H9 (cell line): ENCODE measurements at regions not wholly inside any gene's neighbourhood (a gene's known extent, or its start where the extent isn't known, plus 50 kb on each side); places are given as distances from the start of the nearest gene placed in this dataset.

Experiments
- DNase-seq: peaks from one replicate; pipeline ENCODE4 v3.0.0-alpha.2; 2017
- H2AFZ ChIP-seq: one replicate; pipeline ENCODE4 v1.6.1; 2013; ENCODE audit warnings: mild to moderate bottlenecking, low read length, control low read depth, moderate library complexity
- H2AK5ac ChIP-seq: 2 replicates; pipeline ENCODE4 v1.6.1; 2013; ENCODE audit warnings: low read length, control low read depth, mixed read lengths; ENCODE audit not compliant: insufficient read length
- H2BK120ac ChIP-seq: one replicate; pipeline ENCODE4 v1.6.1; 2013; ENCODE audit warnings: low read depth, mild to moderate bottlenecking, low read length, control low read depth, inconsistent platforms; ENCODE audit not compliant: poor library complexity, severe bottlenecking
- H2BK12ac ChIP-seq: 2 replicates; pipeline ENCODE4 v1.6.1; 2013; ENCODE audit warnings: low read length, control low read depth, mixed read lengths, low read depth; ENCODE audit not compliant: insufficient read length
- H2BK15ac ChIP-seq: 2 replicates; pipeline ENCODE4 v1.6.1; 2013; ENCODE audit warnings: low read depth, low read length, control low read depth
- H2BK20ac ChIP-seq: one replicate; pipeline ENCODE4 v1.6.1; 2013; ENCODE audit warnings: low read depth, mild to moderate bottlenecking, low read length, control low read depth, inconsistent platforms; ENCODE audit not compliant: poor library complexity, severe bottlenecking
- H2BK5ac ChIP-seq: 2 replicates; pipeline ENCODE4 v1.6.1; 2013; ENCODE audit warnings: low read length, control low read depth, mixed read lengths; ENCODE audit not compliant: insufficient read length
- H3K14ac ChIP-seq: 2 replicates; pipeline ENCODE4 v1.6.1; 2013; ENCODE audit warnings: low read length, control low read depth; ENCODE audit not compliant: insufficient read depth
- H3K18ac ChIP-seq: 2 replicates; pipeline ENCODE4 v1.6.1; 2013; ENCODE audit warnings: low read depth, mild to moderate bottlenecking, mixed read lengths, low read length, control low read depth; ENCODE audit not compliant: insufficient read length
- H3K23ac ChIP-seq: 2 replicates; pipeline ENCODE4 v1.6.1; 2013; ENCODE audit warnings: low read length, control low read depth, mixed read lengths, low read depth; ENCODE audit not compliant: insufficient read length
- H3K23me2 ChIP-seq: 2 replicates; pipeline ENCODE4 v1.6.1; 2013; ENCODE audit warnings: low read depth, mild to moderate bottlenecking, mixed read lengths, low read length, control low read depth; ENCODE audit not compliant: insufficient read length, poor library complexity, severe bottlenecking
- H3K27ac ChIP-seq: 2 replicates; pipeline ENCODE4 v1.5.1; 2013; ENCODE audit warnings: low read length, control low read depth, mixed read lengths, low read depth; ENCODE audit not compliant: insufficient read length
- H3K27me3 ChIP-seq: 2 replicates; pipeline ENCODE4 v1.6.1; 2013; ENCODE audit warnings: low read length, control low read depth, inconsistent platforms; ENCODE audit not compliant: insufficient read depth
- H3K4ac ChIP-seq: 2 replicates; pipeline ENCODE4 v1.6.1; 2013; ENCODE audit warnings: low read depth, mild to moderate bottlenecking, control low read depth, inconsistent platforms, low read length, moderate library complexity
- H3K4me1 ChIP-seq: 2 replicates; pipeline ENCODE4 v1.6.1; 2013; ENCODE audit warnings: low read length, control low read depth, inconsistent platforms; ENCODE audit not compliant: insufficient read depth
- H3K4me2 ChIP-seq: 2 replicates; pipeline ENCODE4 v1.6.1; 2013; ENCODE audit warnings: low read length, control low read depth, mixed read lengths; ENCODE audit not compliant: insufficient read length, insufficient read depth
- H3K56ac ChIP-seq: 2 replicates; pipeline ENCODE4 v1.6.1; 2013; ENCODE audit warnings: low read depth, mild to moderate bottlenecking, mixed read lengths, low read length, control low read depth; ENCODE audit not compliant: insufficient read length
- H3K79me1 ChIP-seq: 2 replicates; pipeline ENCODE4 v1.6.1; 2013; ENCODE audit warnings: low read depth, mild to moderate bottlenecking, moderate library complexity, low read length, control low read depth, inconsistent platforms; ENCODE audit not compliant: insufficient read depth, poor library complexity, severe bottlenecking
- H3K79me2 ChIP-seq: 2 replicates; pipeline ENCODE4 v1.6.1; 2013; ENCODE audit warnings: low read length, control low read depth, inconsistent platforms; ENCODE audit not compliant: insufficient read depth
- H3K9ac ChIP-seq: 2 replicates; pipeline ENCODE4 v1.6.1; 2013; ENCODE audit warnings: low read length, control low read depth, mixed read lengths; ENCODE audit not compliant: insufficient read length; ENCODE audit errors: extremely low read depth
- H3K9me3 ChIP-seq: one replicate; pipeline ENCODE4 v1.6.1; 2013; ENCODE audit warnings: low read depth, low read length, inconsistent platforms; ENCODE audit not compliant: control insufficient read depth
- H3T11ph ChIP-seq: one replicate; pipeline ENCODE4 v1.6.1; 2013; ENCODE audit warnings: mild to moderate bottlenecking, low read length, control low read depth, inconsistent platforms
- H4K20me1 ChIP-seq: one replicate; pipeline ENCODE4 v1.6.1; 2013; ENCODE audit not compliant: control insufficient read depth, insufficient read length, insufficient read depth
- H4K5ac ChIP-seq: 2 replicates; pipeline ENCODE4 v1.6.1; 2013; ENCODE audit warnings: low read depth, mild to moderate bottlenecking, mixed read lengths, low read length, control low read depth; ENCODE audit not compliant: insufficient read length
- H4K8ac ChIP-seq: replicated peaks from 2 replicates; pipeline ENCODE4 v1.6.1; 2013; ENCODE audit warnings: low read length, control low read depth, mixed read lengths, low read depth; ENCODE audit not compliant: insufficient read length
- H4K91ac ChIP-seq: 2 replicates; pipeline ENCODE4 v1.6.1; 2013; ENCODE audit warnings: low read depth, mild to moderate bottlenecking, moderate library complexity, mixed read lengths, low read length, control low read depth; ENCODE audit not compliant: insufficient read length
- H3K27ac Mint-ChIP-seq, 3 experiments: 2 replicates in 2 of 3; 3 replicates in 1 of 3; pipeline ENCODE4 v1.8.0; 2020 to 2021; ENCODE audit warnings: mixed read lengths in 3 of 3, mild to moderate bottlenecking in 1 of 3, moderate library complexity in 1 of 3
- H3K27me3 Mint-ChIP-seq: 2 replicates; pipeline ENCODE4 v1.8.0; 2021; ENCODE audit warnings: low read depth, mild to moderate bottlenecking, moderate library complexity, mixed read lengths
- H3K36me3 Mint-ChIP-seq, 3 experiments: 2 replicates in 2 of 3; 3 replicates in 1 of 3; pipeline ENCODE4 v1.8.0; 2020 to 2021; ENCODE audit warnings: low read depth in 3 of 3, mixed read lengths in 3 of 3; ENCODE audit not compliant: insufficient read depth in 1 of 3
- H3K4me1 Mint-ChIP-seq, 2 experiments: 2 replicates each; pipeline ENCODE4 v1.8.0; 2020; ENCODE audit warnings: mixed read lengths in 2 of 2
- H3K4me3 Mint-ChIP-seq, 2 experiments: 2 replicates in 1 of 2; 3 replicates in 1 of 2; pipeline ENCODE4 v1.8.0; 2020 to 2021; ENCODE audit warnings: mild to moderate bottlenecking in 2 of 2, mixed read lengths in 2 of 2, moderate library complexity in 1 of 2
- H3K9me3 Mint-ChIP-seq, 2 experiments: 2 replicates in 1 of 2; 3 replicates in 1 of 2; pipeline ENCODE4 v1.8.0; 2020; ENCODE audit warnings: mild to moderate bottlenecking in 2 of 2, mixed read lengths in 2 of 2, moderate library complexity in 1 of 2
- WGBS: extraction: QIAGEN DNeasy Blood & Tissue Kit; methylation state at CpG from one replicate; pipeline ENCODE4 v1.1.7; 2013; ENCODE audit warnings: missing lambda C conversion rate, low lambda C conversion rate, mixed read lengths; ENCODE audit not compliant: insufficient read length; ENCODE audit errors: extremely low coverage; 5-methylcytosine and 5-hydroxymethylcytosine counted together
- TF ChIP-seq, protein P1 (sequence below): fragments of 200-600 bp; sonication (generic); conservative IDR thresholded peaks from 3 replicates; pipeline ENCODE4 v1.8.0; 2021; ENCODE audit warnings: antibody characterized with exemption, mild to moderate bottlenecking

DNA sequence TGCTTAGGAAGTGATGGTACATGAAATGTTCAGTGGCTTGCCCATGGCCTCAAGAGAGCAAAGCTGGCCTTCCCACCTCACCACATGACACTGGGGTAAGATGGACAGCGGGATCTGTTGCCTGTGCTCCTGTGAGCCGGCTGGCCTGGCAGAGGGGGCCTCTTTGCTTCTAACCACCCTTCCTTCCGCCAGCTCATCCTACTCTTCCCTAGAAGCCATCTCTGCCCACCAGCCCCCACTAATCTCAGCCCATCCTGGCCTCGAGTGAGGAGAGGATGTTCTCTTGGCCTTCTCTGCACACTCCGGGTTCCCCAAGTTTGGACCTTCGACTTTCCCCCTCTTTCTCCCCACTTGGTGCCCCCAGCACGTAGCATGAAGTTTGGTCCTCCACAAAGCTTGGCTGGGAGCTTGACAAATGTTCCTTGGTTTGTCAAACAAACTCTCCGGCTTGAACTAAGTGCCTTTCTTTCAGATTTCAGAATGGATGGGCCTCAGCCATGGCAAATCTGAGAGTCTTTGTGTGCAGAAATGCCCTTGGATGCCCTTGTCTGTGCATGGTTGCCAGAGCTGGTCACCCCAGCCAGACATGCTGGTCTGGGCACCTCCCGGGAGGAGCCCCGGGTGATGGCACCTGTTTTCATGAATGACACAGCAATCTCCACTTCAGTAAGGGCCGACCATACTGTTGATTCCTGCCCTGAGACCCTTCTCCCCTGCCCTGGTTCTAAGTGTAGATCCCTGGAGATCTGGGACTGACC, 145.5 kb downstream of the URI1 start:
- peaks cover 0 to 3% of the 10 kb centered on the region in 2 experiments; a peak in 1 of 4 replicates for H3K4me1 Mint-ChIP-seq
- no peaks in the 10 kb centered on the region for H3K36me3 Mint-ChIP-seq
- Histone ChIP-seq H4K5ac (no peak overlapping the region), H2BK5ac (no peak overlapping the region), H3K4me1 (no peaks in the 10 kb centered on the region), H3K18ac (no peak overlapping the region), H2BK120ac (no peak overlapping the region), H3K4me2 (no peak overlapping the region), H3K27me3 (no peaks in the 10 kb centered on the region), H3T11ph (no peak overlapping the region), H2BK15ac (no peak overlapping the region), H3K79me2 (no peaks in the 10 kb centered on the region), H3K9me3 (no peaks in the 10 kb centered on the region), H3K23ac (no peak overlapping the region), H2AK5ac (no peak overlapping the region), H3K56ac (no peak overlapping the region), H3K27ac (no peak overlapping the region), H2BK20ac (no peak overlapping the region), H3K23me2 (no peaks in the 10 kb centered on the region), H3K14ac (no peak overlapping the region), H4K20me1 (no peaks in the 10 kb centered on the region), H3K4ac (no peak overlapping the region), H4K8ac (no peak overlapping the region), H2BK12ac (no peak overlapping the region), H3K79me1 (no peaks in the 10 kb centered on the region), H2AFZ (no peak overlapping the region), H4K91ac (no peak overlapping the region), H3K9ac (no peak overlapping the region)
- no peaks in the 10 kb centered on the region for H3K9me3 Mint-ChIP-seq
- no CpG with 5 or more reads among the region's 11 CpGs for WGBS
- TF ChIP-seq, protein P1, sequence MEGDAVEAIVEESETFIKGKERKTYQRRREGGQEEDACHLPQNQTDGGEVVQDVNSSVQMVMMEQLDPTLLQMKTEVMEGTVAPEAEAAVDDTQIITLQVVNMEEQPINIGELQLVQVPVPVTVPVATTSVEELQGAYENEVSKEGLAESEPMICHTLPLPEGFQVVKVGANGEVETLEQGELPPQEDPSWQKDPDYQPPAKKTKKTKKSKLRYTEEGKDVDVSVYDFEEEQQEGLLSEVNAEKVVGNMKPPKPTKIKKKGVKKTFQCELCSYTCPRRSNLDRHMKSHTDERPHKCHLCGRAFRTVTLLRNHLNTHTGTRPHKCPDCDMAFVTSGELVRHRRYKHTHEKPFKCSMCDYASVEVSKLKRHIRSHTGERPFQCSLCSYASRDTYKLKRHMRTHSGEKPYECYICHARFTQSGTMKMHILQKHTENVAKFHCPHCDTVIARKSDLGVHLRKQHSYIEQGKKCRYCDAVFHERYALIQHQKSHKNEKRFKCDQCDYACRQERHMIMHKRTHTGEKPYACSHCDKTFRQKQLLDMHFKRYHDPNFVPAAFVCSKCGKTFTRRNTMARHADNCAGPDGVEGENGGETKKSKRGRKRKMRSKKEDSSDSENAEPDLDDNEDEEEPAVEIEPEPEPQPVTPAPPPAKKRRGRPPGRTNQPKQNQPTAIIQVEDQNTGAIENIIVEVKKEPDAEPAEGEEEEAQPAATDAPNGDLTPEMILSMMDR: no peak
- no peak overlapping the region for H3K27ac Mint-ChIP-seq
- DNase-seq: no peak
- no peak overlapping the region for H3K4me3 Mint-ChIP-seq
- peaks cover 3% of the 10 kb centered on the region; the same call in 1 of the 2 replicates for H3K27me3 Mint-ChIP-seq
